ENCODE measurements at regions not wholly inside any gene's neighbourhood (a gene's known extent, or its start where the extent isn't known, plus 50 kb on each side); places are given as distances from the start of the nearest gene placed in this dataset.

GRCh38 chr2:18271370-18272147, 288.9 kb downstream of the RDH14 start:
- Mint-ChIP-seq H3K27ac (no peak overlapping the region), H3K9me3 (peaks cover 0 to 6% of the 10 kb centered on the region in 2 experiments; a peak in 2 of 5 replicates), H3K27me3 (ENCODE audit: low read depth) (no peaks in the 10 kb centered on the region), H3K36me3 (ENCODE audit: insufficient read depth in 1 of 3, low read depth in 3 of 3) (no peaks in the 10 kb centered on the region), H3K4me3 (no peak overlapping the region), H3K4me1 (no peaks in the 10 kb centered on the region)
- no peak overlapping the region for H2BK5ac ChIP-seq (ENCODE audit: insufficient read length, low read length)
- no peaks in the 10 kb centered on the region for H4K20me1 ChIP-seq (ENCODE audit: control insufficient read depth, insufficient read depth, insufficient read length)
- no peak overlapping the region for H3K4me2 ChIP-seq (ENCODE audit: insufficient read depth, insufficient read length, low read length)
- no peak overlapping the region for H2BK20ac ChIP-seq (ENCODE audit: low read depth, low read length, poor library complexity, severe bottlenecking)
- no peak overlapping the region for H2AK5ac ChIP-seq (ENCODE audit: insufficient read length, low read length)
- no peak overlapping the region for H3K14ac ChIP-seq (ENCODE audit: insufficient read depth, low read length)
- H3K23me2 ChIP-seq (ENCODE audit: insufficient read length, low read depth, low read length, poor library complexity, severe bottlenecking) = no peaks in the 10 kb centered on the region
- no peak overlapping the region for H2BK12ac ChIP-seq (ENCODE audit: insufficient read length, low read depth, low read length)
- H3T11ph ChIP-seq (ENCODE audit: low read length) = no peak overlapping the region
- no peak overlapping the region for H4K91ac ChIP-seq (ENCODE audit: insufficient read length, low read depth, low read length)
- no peak overlapping the region for H3K56ac ChIP-seq (ENCODE audit: insufficient read length, low read depth, low read length)
- no peaks in the 10 kb centered on the region for H3K79me2 ChIP-seq (ENCODE audit: insufficient read depth, low read length)
- H3K79me1 ChIP-seq (ENCODE audit: insufficient read depth, low read depth, low read length, poor library complexity, severe bottlenecking) = no peaks in the 10 kb centered on the region
- no peak overlapping the region for H3K9ac ChIP-seq (ENCODE audit: extremely low read depth, insufficient read length, low read length)
- H2BK15ac ChIP-seq (ENCODE audit: low read depth, low read length) = no peak overlapping the region
- H4K5ac ChIP-seq (ENCODE audit: insufficient read length, low read depth, low read length) = no peak overlapping the region
- no peak overlapping the region for H3K4ac ChIP-seq (ENCODE audit: low read depth, low read length)
- H2BK120ac ChIP-seq (ENCODE audit: low read depth, low read length, poor library complexity, severe bottlenecking) = no peak overlapping the region
- H3K23ac ChIP-seq (ENCODE audit: insufficient read length, low read depth, low read length) = no peak overlapping the region
- H3K4me1 ChIP-seq (ENCODE audit: insufficient read depth, low read length) = no peaks in the 10 kb centered on the region
- H3K27me3 ChIP-seq (ENCODE audit: insufficient read depth, low read length) = no peaks in the 10 kb centered on the region
- peak; percentile 24 for DNase-seq
- WGBS (ENCODE audit: extremely low coverage, insufficient read length, low lambda C conversion rate) = no CpG with 5 or more reads among the region's 17 CpGs
- TF ChIP-seq CTCF (conservative IDR thresholded peaks at IDR 0.05) = no peak
- no peaks in the 10 kb centered on the region for H3K9me3 ChIP-seq (ENCODE audit: control insufficient read depth, low read depth, low read length)
- no peak overlapping the region for H4K8ac ChIP-seq (replicated peaks; ENCODE audit: insufficient read length, low read depth, low read length)
- no peak overlapping the region for H3K18ac ChIP-seq (ENCODE audit: insufficient read length, low read depth, low read length)
- H2AFZ ChIP-seq (ENCODE audit: low read length) = no peak overlapping the region
- H3K27ac ChIP-seq (ENCODE audit: insufficient read length, low read depth, low read length) = no peak overlapping the region
